ENCODE measurements at regions not wholly inside any gene's neighbourhood (a gene's known extent, or its start where the extent isn't known, plus 50 kb on each side); places are given as distances from the start of the nearest gene placed in this dataset.

DNA sequence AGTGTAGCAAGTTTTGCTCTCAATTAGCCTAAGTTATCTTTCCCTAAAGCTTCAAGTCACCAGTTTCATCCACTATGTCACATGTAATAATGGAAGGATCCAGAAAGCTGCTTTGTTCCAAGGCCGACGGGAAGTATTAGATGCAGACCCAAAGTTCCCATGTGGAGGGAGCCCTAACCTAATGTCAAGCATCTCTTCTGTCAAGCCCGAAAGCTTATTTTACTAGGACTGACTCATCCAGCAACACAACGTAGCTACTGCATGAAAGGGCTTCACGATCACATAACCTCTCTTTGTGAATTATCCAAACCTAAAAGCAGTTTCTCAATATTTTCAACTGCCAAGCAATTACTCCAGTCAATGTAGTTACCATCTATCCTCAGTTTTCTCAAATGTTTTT is 133.4 kb downstream of the SLC6A15 start:
- no peaks in the 10 kb centered on the region for H3K36me3 ChIP-seq (replicated peaks; ENCODE audit: low read depth, low read length)
- H4K20me1 ChIP-seq (ENCODE audit: insufficient read depth, low read length) = no peaks in the 10 kb centered on the region
- no peaks in the 10 kb centered on the region for H3K4me1 ChIP-seq (ENCODE audit: low read length)
- H3K9me3 ChIP-seq (ENCODE audit: insufficient read depth, low read length) = no peaks in the 10 kb centered on the region
- H3K79me2 ChIP-seq (ENCODE audit: low read length) = no peaks in the 10 kb centered on the region
- H3K9ac ChIP-seq (ENCODE audit: low read length) = no peak overlapping the region
- no peak for TF ChIP-seq EZH2phosphoT487 (IDR thresholded peaks at IDR 0.05; ENCODE audit: low read depth)
- TF ChIP-seq, protein P1, sequence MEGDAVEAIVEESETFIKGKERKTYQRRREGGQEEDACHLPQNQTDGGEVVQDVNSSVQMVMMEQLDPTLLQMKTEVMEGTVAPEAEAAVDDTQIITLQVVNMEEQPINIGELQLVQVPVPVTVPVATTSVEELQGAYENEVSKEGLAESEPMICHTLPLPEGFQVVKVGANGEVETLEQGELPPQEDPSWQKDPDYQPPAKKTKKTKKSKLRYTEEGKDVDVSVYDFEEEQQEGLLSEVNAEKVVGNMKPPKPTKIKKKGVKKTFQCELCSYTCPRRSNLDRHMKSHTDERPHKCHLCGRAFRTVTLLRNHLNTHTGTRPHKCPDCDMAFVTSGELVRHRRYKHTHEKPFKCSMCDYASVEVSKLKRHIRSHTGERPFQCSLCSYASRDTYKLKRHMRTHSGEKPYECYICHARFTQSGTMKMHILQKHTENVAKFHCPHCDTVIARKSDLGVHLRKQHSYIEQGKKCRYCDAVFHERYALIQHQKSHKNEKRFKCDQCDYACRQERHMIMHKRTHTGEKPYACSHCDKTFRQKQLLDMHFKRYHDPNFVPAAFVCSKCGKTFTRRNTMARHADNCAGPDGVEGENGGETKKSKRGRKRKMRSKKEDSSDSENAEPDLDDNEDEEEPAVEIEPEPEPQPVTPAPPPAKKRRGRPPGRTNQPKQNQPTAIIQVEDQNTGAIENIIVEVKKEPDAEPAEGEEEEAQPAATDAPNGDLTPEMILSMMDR (IDR thresholded peaks at IDR 0.05; ENCODE audit: low read depth, low read length) = no peak
- H2AFZ ChIP-seq (ENCODE audit: low read depth, low read length) = no peak overlapping the region
- no peak overlapping the region for H3K4me2 ChIP-seq (ENCODE audit: low read length)
- H3K27ac ChIP-seq (ENCODE audit: low read length) = no peak overlapping the region
- H3K4me3 ChIP-seq (ENCODE audit: low read length) = no peak overlapping the region
- H3K27me3 ChIP-seq (ENCODE audit: low read depth, low read length) = no peaks in the 10 kb centered on the region

- Histone ChIP-seq H3K4me2 (ENCODE audit: low read length) (no peak overlapping the region), H3K27me3 (ENCODE audit: low read depth, low read length) (no peaks in the 10 kb centered on the region), H3K4me1 (ENCODE audit: low read length) (no peaks in the 10 kb centered on the region), H2AFZ (ENCODE audit: low read depth, low read length) (no peak overlapping the region), H3K9ac (ENCODE audit: low read length) (no peak overlapping the region), H3K27ac (ENCODE audit: low read length) (no peak overlapping the region), H3K4me3 (ENCODE audit: low read length) (no peak overlapping the region), H4K20me1 (ENCODE audit: insufficient read depth, low read length) (no peaks in the 10 kb centered on the region), H3K79me2 (ENCODE audit: low read length) (no peaks in the 10 kb centered on the region), H3K9me3 (ENCODE audit: insufficient read depth, low read length) (no peaks in the 10 kb centered on the region), H3K36me3 (replicated peaks; ENCODE audit: low read depth, low read length) (no peaks in the 10 kb centered on the region)
- no peak for TF ChIP-seq EZH2phosphoT487 (IDR thresholded peaks at IDR 0.05; ENCODE audit: low read depth)
- TF ChIP-seq, protein P1 (IDR thresholded peaks at IDR 0.05; ENCODE audit: low read depth, low read length) = no peak
Measured at GRCh38 chr12:84772281-84772680, 140.3 kb downstream of the SLC6A15 start.

DNA sequence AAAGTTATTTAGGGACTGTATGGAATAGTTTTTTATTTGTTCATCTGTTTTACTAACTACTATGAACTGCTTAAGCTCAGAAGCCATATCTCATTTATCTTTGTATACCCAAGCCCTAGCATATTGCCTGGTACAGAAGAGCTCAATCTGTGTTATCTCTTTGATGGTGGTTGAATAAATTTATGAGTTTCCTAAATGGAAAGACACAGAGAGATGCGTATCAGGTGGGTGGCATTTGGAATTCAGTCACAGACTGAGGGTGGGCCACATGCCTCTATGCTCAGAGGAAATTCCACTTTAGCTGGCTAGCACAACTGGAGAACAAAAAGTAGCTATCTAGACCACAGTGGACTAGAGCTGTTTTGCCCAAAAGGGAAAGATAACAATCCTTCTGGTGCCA is 145.5 kb downstream of the SLC6A15 start:
- Histone ChIP-seq H4K20me1 (ENCODE audit: insufficient read depth, low read length) (no peaks in the 10 kb centered on the region), H3K79me2 (ENCODE audit: low read length) (no peaks in the 10 kb centered on the region), H3K9me3 (ENCODE audit: insufficient read depth, low read length) (no peaks in the 10 kb centered on the region), H3K36me3 (replicated peaks; ENCODE audit: low read depth, low read length) (no peaks in the 10 kb centered on the region), H3K27me3 (ENCODE audit: low read depth, low read length) (no peaks in the 10 kb centered on the region), H3K4me2 (ENCODE audit: low read length) (no peak overlapping the region), H3K27ac (ENCODE audit: low read length) (no peak overlapping the region), H3K4me1 (ENCODE audit: low read length) (0 out of 2 replicates have a peak, but pooled peaks cover 3% of the 10 kb centered on the region), H2AFZ (ENCODE audit: low read depth, low read length) (no peak overlapping the region), H3K4me3 (ENCODE audit: low read length) (no peak overlapping the region), H3K9ac (ENCODE audit: low read length) (no peak overlapping the region)
- TF ChIP-seq, protein P1 (IDR thresholded peaks at IDR 0.05; ENCODE audit: low read depth, low read length) = no peak
- TF ChIP-seq EZH2phosphoT487 (IDR thresholded peaks at IDR 0.05; ENCODE audit: low read depth) = no peak

GRCh38 chr12:84766375-84766774 is 146.2 kb downstream of the SLC6A15 start:
- Histone ChIP-seq H4K20me1 (ENCODE audit: insufficient read depth, low read length) (no peaks in the 10 kb centered on the region), H3K36me3 (replicated peaks; ENCODE audit: low read depth, low read length) (no peaks in the 10 kb centered on the region), H3K79me2 (ENCODE audit: low read length) (no peaks in the 10 kb centered on the region), H3K9ac (ENCODE audit: low read length) (no peak overlapping the region), H3K27ac (ENCODE audit: low read length) (no peak overlapping the region), H3K4me3 (ENCODE audit: low read length) (no peak overlapping the region), H3K27me3 (ENCODE audit: low read depth, low read length) (no peaks in the 10 kb centered on the region), H3K4me2 (ENCODE audit: low read length) (no peak overlapping the region), H2AFZ (ENCODE audit: low read depth, low read length) (no peak overlapping the region), H3K9me3 (ENCODE audit: insufficient read depth, low read length) (no peaks in the 10 kb centered on the region), H3K4me1 (ENCODE audit: low read length) (0 out of 2 replicates have a peak, but pooled peaks cover 3% of the 10 kb centered on the region)
- TF ChIP-seq, protein P1 (IDR thresholded peaks at IDR 0.05; ENCODE audit: low read depth, low read length) = no peak
- TF ChIP-seq EZH2phosphoT487 (IDR thresholded peaks at IDR 0.05; ENCODE audit: low read depth) = no peak
